AG10803 (cell line): ENCODE measurements at regions not wholly inside any gene's neighbourhood (a gene's known extent, or its start where the extent isn't known, plus 50 kb on each side); places are given as distances from the start of the nearest gene placed in this dataset.

Experiments used
- DNase-seq: peaks from one replicate; pipeline ENCODE4 v3.0.0; 2010; ENCODE audit warnings: low read depth
- H3K4me3 ChIP-seq: 2 replicates; pipeline ENCODE4 v1.5.1; 2011; ENCODE audit warnings: mild to moderate bottlenecking, low read length, control low read depth
- TF ChIP-seq, protein P1 (sequence below): conservative IDR thresholded peaks from 2 replicates; pipeline ENCODE4 v1.5.1; 2011; ENCODE audit warnings: mild to moderate bottlenecking, low read length, control low read depth, inconsistent platforms

- DNase-seq = no peak
- H3K4me3 ChIP-seq = no peak overlapping the region
- TF ChIP-seq, protein P1, sequence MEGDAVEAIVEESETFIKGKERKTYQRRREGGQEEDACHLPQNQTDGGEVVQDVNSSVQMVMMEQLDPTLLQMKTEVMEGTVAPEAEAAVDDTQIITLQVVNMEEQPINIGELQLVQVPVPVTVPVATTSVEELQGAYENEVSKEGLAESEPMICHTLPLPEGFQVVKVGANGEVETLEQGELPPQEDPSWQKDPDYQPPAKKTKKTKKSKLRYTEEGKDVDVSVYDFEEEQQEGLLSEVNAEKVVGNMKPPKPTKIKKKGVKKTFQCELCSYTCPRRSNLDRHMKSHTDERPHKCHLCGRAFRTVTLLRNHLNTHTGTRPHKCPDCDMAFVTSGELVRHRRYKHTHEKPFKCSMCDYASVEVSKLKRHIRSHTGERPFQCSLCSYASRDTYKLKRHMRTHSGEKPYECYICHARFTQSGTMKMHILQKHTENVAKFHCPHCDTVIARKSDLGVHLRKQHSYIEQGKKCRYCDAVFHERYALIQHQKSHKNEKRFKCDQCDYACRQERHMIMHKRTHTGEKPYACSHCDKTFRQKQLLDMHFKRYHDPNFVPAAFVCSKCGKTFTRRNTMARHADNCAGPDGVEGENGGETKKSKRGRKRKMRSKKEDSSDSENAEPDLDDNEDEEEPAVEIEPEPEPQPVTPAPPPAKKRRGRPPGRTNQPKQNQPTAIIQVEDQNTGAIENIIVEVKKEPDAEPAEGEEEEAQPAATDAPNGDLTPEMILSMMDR = no peak
Observed at GRCh38 chr5:161190778-161191177, 338.8 kb upstream of the ATP10B start.

DNA sequence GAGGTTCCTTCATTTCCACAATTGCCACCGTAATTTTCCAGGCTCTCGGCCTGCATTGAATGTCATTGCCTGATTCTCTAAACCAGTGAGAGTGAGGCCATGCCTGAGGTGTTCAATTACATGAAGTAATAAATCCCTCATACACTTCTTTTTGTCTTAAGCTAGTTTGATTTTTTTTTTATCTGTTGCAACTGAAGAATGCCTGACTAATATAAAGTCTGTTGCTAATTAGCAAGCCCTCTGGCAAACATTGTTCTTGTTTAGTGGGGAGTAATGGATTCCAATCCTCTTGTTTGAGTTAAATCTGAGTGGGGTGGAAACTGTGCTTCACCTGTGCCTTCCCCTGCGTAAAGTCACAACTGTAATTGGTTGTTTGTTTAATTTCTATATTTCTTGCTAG lies 338.1 kb upstream of the ATP10B start:
- no peak overlapping the region for H3K4me3 ChIP-seq
- TF ChIP-seq, protein P1 = no peak
- DNase-seq = peak; percentile 2

DNA sequence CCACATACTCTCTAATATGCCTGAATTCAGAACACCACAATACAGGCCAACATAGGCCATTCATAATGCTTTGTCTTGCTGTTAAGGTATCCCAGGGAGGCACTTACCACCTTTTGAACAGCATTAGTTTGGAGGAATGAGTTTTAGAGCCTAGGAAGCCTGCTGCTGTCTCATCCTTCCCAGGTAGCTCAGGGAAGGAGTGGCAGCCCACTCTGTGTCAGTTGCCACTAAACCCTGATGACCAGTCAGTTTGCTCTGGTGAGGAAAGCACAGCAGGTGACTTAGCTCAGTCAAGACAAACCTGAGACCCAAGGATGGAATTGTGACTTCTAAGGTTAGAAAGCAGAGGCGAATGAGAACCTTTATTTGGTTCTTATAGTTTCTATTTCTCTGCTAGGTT lies 337.4 kb upstream of the ATP10B start:
- DNase-seq = no peak
- TF ChIP-seq, protein P1 = no peak
- H3K4me3 ChIP-seq = no peak overlapping the region

- no peak for DNase-seq
- no peak overlapping the region for H3K4me3 ChIP-seq
- TF ChIP-seq, protein P1 = no peak
Observed at GRCh38 chr5:161183559-161183958, 331.5 kb upstream of the ATP10B start.

DNA sequence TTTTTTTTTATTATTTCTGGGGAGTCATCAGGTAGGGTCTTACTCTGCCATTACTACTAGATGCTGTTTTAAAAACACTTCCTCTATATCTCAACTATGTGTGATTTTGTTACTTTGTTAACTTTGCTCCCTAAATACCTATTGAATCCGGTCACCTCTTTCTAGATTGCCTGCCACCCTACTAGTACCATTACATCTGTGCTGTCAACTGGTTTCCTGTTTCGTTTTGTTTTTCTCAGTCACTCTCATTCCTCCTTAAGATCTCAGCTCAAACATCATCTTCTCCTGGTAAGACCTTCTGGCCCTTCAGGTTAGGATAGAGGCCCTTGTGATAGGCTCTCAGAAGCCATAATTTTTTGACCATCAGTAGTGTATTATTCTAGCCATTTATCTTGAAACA lies 324.2 kb upstream of the ATP10B start:
- TF ChIP-seq, protein P1 = no peak

DNA sequence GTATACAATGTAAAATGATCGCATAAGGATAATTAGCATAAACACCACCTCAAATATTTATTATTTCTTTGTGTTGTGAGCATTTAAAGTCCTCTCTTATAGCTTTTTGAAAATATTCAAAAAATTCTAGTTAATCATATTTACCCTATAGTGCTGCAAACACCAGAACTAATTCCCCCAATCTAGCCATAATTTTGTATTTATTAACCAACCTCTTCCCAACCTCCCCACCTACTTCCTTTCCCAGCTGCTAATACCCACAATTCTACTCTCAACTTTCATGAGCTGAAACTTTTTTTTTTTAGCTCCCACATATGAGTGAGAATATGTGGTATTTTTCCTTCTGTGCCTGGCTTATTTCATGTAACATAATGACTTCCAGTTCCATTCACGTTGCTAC lies 317.8 kb upstream of the ATP10B start:
- H3K4me3 ChIP-seq = no peak overlapping the region
- DNase-seq = no peak

More for the DNA sequence above, 324.2 kb upstream of the ATP10B start:
- DNase-seq = no peak
- no peak overlapping the region for H3K4me3 ChIP-seq

GRCh38 chr5:161167016-161167767 lies 315.2 kb upstream of the ATP10B start:
- TF ChIP-seq, protein P1 = no peak
- DNase-seq = no peak
- H3K4me3 ChIP-seq = no peak overlapping the region

More for the DNA sequence above, 317.8 kb upstream of the ATP10B start:
- TF ChIP-seq, protein P1 = no peak
